Testis (tissue), 2 donors: ENCODE measurements at regions not wholly inside any gene's neighbourhood (a gene's known extent, or its start where the extent isn't known, plus 50 kb on each side); places are given as distances from the start of the nearest gene placed in this dataset.

Source experiments
- CTCF ChIP-seq, 3 experiments: fragments of 450-650 bp in 2 of 3; fragments of 200-600 bp in 1 of 3; sonication (generic) in 1 of 3; IDR thresholded peaks; one replicate each; pipeline ENCODE4 v1.5.1; 2016 to 2019; ENCODE audit warnings: antibody characterized with exemption in 3 of 3, mild to moderate bottlenecking in 2 of 3, moderate library complexity in 1 of 3
- POLR2A ChIP-seq: fragments of 450-650 bp; IDR thresholded peaks from one replicate; pipeline ENCODE4 v1.6.1; 2017; ENCODE audit warnings: antibody characterized with exemption, mild to moderate bottlenecking, moderate library complexity

- TF ChIP-seq CTCF (IDR thresholded peaks at IDR 0.05), result no peak
- TF ChIP-seq POLR2A, result no peak
These were observed 55.3 kb downstream of the FAM50B start for GRCh38 chr6:3904518-3904917.
